ENCODE measurements at regions not wholly inside any gene's neighbourhood (a gene's known extent, or its start where the extent isn't known, plus 50 kb on each side); places are given as distances from the start of the nearest gene placed in this dataset.
"Not testable (repeated sequence)": the region's sequence is repeated elsewhere in the genome, so short reads cannot be mapped to it uniquely, and the experiment has no call there.

DNA sequence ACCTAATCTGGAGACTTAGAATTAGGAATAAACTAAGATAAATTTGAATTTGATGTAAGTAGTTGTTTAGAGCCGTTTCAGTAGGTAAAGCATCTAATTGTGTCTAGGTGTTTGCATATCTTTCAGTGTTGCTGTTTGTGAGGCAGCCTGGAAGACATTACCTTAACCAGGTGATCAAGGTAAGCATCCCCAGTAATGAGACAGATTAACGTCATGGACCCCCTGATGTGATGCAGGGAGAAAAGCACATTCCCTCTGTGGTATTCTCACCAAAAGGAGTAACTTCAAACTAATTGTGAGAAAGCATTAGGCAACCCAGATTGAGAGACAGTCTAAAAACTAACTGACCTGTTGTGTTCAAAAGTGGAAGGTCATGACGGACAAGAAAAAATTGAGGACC lies 251.6 kb downstream of the NUAK1 start:
- Histone ChIP-seq H3K36me3 (ENCODE audit: insufficient read depth, low read length) (no peaks in the 10 kb centered on the region), H2AFZ (ENCODE audit: low read length) (no peak overlapping the region), H3K27me3 (ENCODE audit: insufficient read depth, low read length) (no peaks in the 10 kb centered on the region), H3K9me3 (ENCODE audit: low read length) (no peaks in the 10 kb centered on the region), H3K4me1 (ENCODE audit: insufficient read depth, low read length, severe bottlenecking) (no peaks in the 10 kb centered on the region), H3K79me2 (ENCODE audit: insufficient read depth, low read length) (no peaks in the 10 kb centered on the region), H3K27ac (ENCODE audit: low read depth, low read length, poor library complexity, severe bottlenecking) (no peak overlapping the region), H4K20me1 (ENCODE audit: insufficient read depth, low read length) (no peaks in the 10 kb centered on the region), H3K4me2 (ENCODE audit: low read length) (no peak overlapping the region), H3F3A (ENCODE audit: insufficient read depth, low read length) (no peaks in the 10 kb centered on the region), H3K4me3 (ENCODE audit: low read depth, low read length, poor library complexity, severe bottlenecking) (no peak overlapping the region), H3K9me2 (ENCODE audit: low read depth, low read length) (no peaks in the 10 kb centered on the region), H3K9ac (ENCODE audit: low read length) (no peak overlapping the region)
- no peak for TF ChIP-seq EZH2 (IDR thresholded peaks at IDR 0.05; ENCODE audit: borderline replicate concordance, low read length)
- TF ChIP-seq, protein P1, sequence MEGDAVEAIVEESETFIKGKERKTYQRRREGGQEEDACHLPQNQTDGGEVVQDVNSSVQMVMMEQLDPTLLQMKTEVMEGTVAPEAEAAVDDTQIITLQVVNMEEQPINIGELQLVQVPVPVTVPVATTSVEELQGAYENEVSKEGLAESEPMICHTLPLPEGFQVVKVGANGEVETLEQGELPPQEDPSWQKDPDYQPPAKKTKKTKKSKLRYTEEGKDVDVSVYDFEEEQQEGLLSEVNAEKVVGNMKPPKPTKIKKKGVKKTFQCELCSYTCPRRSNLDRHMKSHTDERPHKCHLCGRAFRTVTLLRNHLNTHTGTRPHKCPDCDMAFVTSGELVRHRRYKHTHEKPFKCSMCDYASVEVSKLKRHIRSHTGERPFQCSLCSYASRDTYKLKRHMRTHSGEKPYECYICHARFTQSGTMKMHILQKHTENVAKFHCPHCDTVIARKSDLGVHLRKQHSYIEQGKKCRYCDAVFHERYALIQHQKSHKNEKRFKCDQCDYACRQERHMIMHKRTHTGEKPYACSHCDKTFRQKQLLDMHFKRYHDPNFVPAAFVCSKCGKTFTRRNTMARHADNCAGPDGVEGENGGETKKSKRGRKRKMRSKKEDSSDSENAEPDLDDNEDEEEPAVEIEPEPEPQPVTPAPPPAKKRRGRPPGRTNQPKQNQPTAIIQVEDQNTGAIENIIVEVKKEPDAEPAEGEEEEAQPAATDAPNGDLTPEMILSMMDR (IDR thresholded peaks at IDR 0.05; ENCODE audit: low read length) = no peak

DNA sequence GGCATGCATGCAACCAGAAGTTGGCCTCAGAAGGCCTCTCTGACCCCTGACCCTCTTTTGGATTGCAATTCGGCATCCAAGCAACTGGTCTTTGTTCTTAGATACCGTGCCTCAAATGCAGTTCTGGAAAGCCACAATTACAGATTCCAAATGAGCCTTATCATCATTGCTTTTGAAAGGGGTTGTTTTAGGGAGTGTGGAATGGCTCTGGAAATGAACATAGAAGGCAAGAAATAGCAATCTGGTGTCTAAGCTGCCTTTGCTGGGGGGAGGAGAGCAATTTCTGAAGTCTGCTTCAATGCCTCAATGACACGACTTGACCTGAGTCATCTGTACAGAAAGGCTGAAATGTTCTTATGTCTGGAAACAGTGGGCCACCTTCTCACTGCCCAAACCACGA lies 250.1 kb downstream of the NUAK1 start:
- Histone ChIP-seq H3K9me2 (ENCODE audit: low read depth, low read length) (no peaks in the 10 kb centered on the region), H4K20me1 (ENCODE audit: insufficient read depth, low read length) (no peaks in the 10 kb centered on the region), H3K9me3 (ENCODE audit: low read length) (no peaks in the 10 kb centered on the region), H3F3A (ENCODE audit: insufficient read depth, low read length) (no peaks in the 10 kb centered on the region), H3K4me1 (ENCODE audit: insufficient read depth, low read length, severe bottlenecking) (no peaks in the 10 kb centered on the region), H3K27me3 (ENCODE audit: insufficient read depth, low read length) (no peaks in the 10 kb centered on the region), H3K27ac (ENCODE audit: low read depth, low read length, poor library complexity, severe bottlenecking) (no peak overlapping the region), H2AFZ (ENCODE audit: low read length) (no peak overlapping the region), H3K4me3 (ENCODE audit: low read depth, low read length, poor library complexity, severe bottlenecking) (no peak overlapping the region), H3K36me3 (ENCODE audit: insufficient read depth, low read length) (no peaks in the 10 kb centered on the region), H3K9ac (ENCODE audit: low read length) (no peak overlapping the region), H3K79me2 (ENCODE audit: insufficient read depth, low read length) (no peaks in the 10 kb centered on the region), H3K4me2 (ENCODE audit: low read length) (no peak overlapping the region)
- TF ChIP-seq EZH2 (IDR thresholded peaks at IDR 0.05; ENCODE audit: borderline replicate concordance, low read length) = no peak
- TF ChIP-seq, protein P1 (IDR thresholded peaks at IDR 0.05; ENCODE audit: low read length) = no peak

DNA sequence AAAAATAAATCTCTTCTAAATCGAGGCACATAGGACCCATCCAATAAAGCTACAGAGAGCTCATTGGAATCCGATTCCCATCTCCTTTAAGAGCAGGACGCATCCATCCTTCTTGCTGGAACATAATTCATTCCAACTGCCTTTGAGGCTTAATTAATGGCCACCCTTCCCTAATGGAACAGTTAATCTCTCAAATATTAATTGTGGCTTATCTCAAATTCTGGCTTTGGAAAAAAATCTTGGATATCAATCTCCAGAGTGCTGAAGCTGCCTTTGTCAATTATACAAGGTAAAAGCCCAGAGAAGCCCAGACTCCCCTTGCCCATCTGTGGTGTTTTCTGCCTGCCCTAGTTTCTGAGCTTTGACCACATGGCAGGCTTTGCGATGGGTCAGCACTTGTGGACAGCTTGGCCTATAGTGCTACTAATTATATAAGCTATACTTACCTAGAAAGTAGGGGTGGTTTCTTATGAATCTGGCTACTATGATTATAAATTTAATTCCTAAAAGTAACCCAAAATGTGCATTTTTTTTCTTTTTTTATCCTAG lies 246.3 kb downstream of the NUAK1 start:
- H2AFZ ChIP-seq (ENCODE audit: low read length) = no peak overlapping the region
- no peak overlapping the region for H3K4me3 ChIP-seq (ENCODE audit: low read depth, low read length, poor library complexity, severe bottlenecking)
- no peaks in the 10 kb centered on the region for H3K27me3 ChIP-seq (ENCODE audit: insufficient read depth, low read length)
- no peak overlapping the region for H3K4me2 ChIP-seq (ENCODE audit: low read length)
- no peaks in the 10 kb centered on the region for H3K36me3 ChIP-seq (ENCODE audit: insufficient read depth, low read length)
- H3K79me2 ChIP-seq (ENCODE audit: insufficient read depth, low read length) = no peaks in the 10 kb centered on the region
- no peak for TF ChIP-seq EZH2 (IDR thresholded peaks at IDR 0.05; ENCODE audit: borderline replicate concordance, low read length)
- TF ChIP-seq, protein P1 (IDR thresholded peaks at IDR 0.05; ENCODE audit: low read length) = no peak
- no peaks in the 10 kb centered on the region for H3F3A ChIP-seq (ENCODE audit: insufficient read depth, low read length)
- no peaks in the 10 kb centered on the region for H3K9me3 ChIP-seq (ENCODE audit: low read length)
- H3K4me1 ChIP-seq (ENCODE audit: insufficient read depth, low read length, severe bottlenecking) = no peaks in the 10 kb centered on the region
- no peak overlapping the region for H3K9ac ChIP-seq (ENCODE audit: low read length)
- H4K20me1 ChIP-seq (ENCODE audit: insufficient read depth, low read length) = no peaks in the 10 kb centered on the region
- H3K27ac ChIP-seq (ENCODE audit: low read depth, low read length, poor library complexity, severe bottlenecking) = no peak overlapping the region
- H3K9me2 ChIP-seq (ENCODE audit: low read depth, low read length) = no peaks in the 10 kb centered on the region

DNA sequence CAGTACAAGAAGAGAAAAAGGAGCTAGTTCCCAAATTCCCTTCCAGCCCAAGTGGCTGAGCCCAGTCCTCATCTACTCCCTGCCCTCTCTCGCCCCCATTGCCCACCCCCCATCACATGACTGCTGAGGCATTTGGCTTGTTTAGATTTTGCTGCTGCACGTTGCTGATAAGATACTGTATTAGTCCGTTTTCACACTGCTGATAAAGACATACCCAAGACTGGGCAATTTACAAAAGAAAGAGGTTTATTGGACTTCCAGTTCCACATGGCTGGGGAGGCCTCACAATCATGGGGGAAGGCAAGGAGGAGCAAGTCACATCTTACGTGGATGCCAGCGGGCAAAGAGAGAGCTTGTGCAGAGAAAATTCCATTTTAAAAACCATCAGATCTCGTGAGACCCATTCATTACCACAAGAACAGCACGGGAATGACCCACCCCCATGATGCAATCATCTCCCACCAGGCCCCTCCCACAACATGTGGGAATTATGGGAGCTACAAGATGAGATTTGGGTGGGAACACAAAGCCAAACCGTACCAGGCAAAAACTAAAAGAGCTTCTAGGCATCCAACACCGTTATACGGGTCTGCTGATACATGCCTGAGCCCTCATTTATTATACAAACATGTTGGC lies 243.4 kb downstream of the NUAK1 start:
- H3K4me3 ChIP-seq (ENCODE audit: low read depth, low read length, poor library complexity, severe bottlenecking); H3K36me3 ChIP-seq (ENCODE audit: insufficient read depth, low read length); H4K20me1 ChIP-seq (ENCODE audit: insufficient read depth, low read length); H3K9me2 ChIP-seq (ENCODE audit: low read depth, low read length); H3K27me3 ChIP-seq (ENCODE audit: insufficient read depth, low read length); H3K79me2 ChIP-seq (ENCODE audit: insufficient read depth, low read length); H2AFZ ChIP-seq (ENCODE audit: low read length); H3K27ac ChIP-seq (ENCODE audit: low read depth, low read length, poor library complexity, severe bottlenecking); H3F3A ChIP-seq (ENCODE audit: insufficient read depth, low read length); H3K4me1 ChIP-seq (ENCODE audit: insufficient read depth, low read length, severe bottlenecking); H3K4me2 ChIP-seq (ENCODE audit: low read length); H3K9ac ChIP-seq (ENCODE audit: low read length); H3K9me3 ChIP-seq (ENCODE audit: low read length): not testable (repeated sequence)

All from OCI-LY1 (cell line).